ENCODE measurements at regions not wholly inside any gene's neighbourhood (a gene's known extent, or its start where the extent isn't known, plus 50 kb on each side); places are given as distances from the start of the nearest gene placed in this dataset.

GRCh38 chr1:81452693-81453366 is 347.9 kb upstream of the ADGRL2 start:
- DNase-seq (ENCODE audit: low read depth), result peak; percentile 45
- TF ChIP-seq CTCF (conservative IDR thresholded peaks at IDR 0.05; ENCODE audit: low read depth, low read length), result no peak
- H3K4me3 ChIP-seq (ENCODE audit: low read depth, low read length), result no peak overlapping the region

GRCh38 chr1:81449786-81450185 is 350.9 kb upstream of the ADGRL2 start:
- TF ChIP-seq CTCF (conservative IDR thresholded peaks at IDR 0.05; ENCODE audit: low read depth, low read length), result no peak
- DNase-seq (ENCODE audit: low read depth), result peak; percentile 19
- no peak overlapping the region for H3K4me3 ChIP-seq (ENCODE audit: low read depth, low read length)

GRCh38 chr1:81446000-81446669 is 354.6 kb upstream of the ADGRL2 start:
- DNase-seq (ENCODE audit: low read depth), result no peak
- no peak for TF ChIP-seq CTCF (conservative IDR thresholded peaks at IDR 0.05; ENCODE audit: low read depth, low read length)
- no peak overlapping the region for H3K4me3 ChIP-seq (ENCODE audit: low read depth, low read length)

- TF ChIP-seq CTCF (conservative IDR thresholded peaks at IDR 0.05; ENCODE audit: low read depth, low read length), result no peak
- H3K4me3 ChIP-seq (ENCODE audit: low read depth, low read length), result no peak overlapping the region
- DNase-seq (ENCODE audit: low read depth), result no peak
Measured at GRCh38 chr1:81443288-81443687, 357.4 kb upstream of the ADGRL2 start.

GRCh38 chr1:81439046-81439823 is 361.5 kb upstream of the ADGRL2 start:
- no peak for TF ChIP-seq CTCF (conservative IDR thresholded peaks at IDR 0.05; ENCODE audit: low read depth, low read length)
- H3K4me3 ChIP-seq (ENCODE audit: low read depth, low read length), result no peak overlapping the region
- no peak for DNase-seq (ENCODE audit: low read depth)

GRCh38 chr1:81437649-81438048 is 363.1 kb upstream of the ADGRL2 start:
- TF ChIP-seq CTCF (conservative IDR thresholded peaks at IDR 0.05; ENCODE audit: low read depth, low read length), result no peak
- H3K4me3 ChIP-seq (ENCODE audit: low read depth, low read length), result no peak overlapping the region
- DNase-seq (ENCODE audit: low read depth), result no peak

Data from epithelial cell of proximal tubule (primary cell).